ENCODE measurements at regions not wholly inside any gene's neighbourhood (a gene's known extent, or its start where the extent isn't known, plus 50 kb on each side); places are given as distances from the start of the nearest gene placed in this dataset.

- no peak for DNase-seq (ENCODE audit: low read depth, low spot score)
- no peak for ATAC-seq
- Histone ChIP-seq H3K27me3 (replicated peaks in 1 of 2; ENCODE audit: control insufficient read depth in 2 of 2, insufficient read depth in 2 of 2, low read length in 1 of 2) (no peaks in the 10 kb centered on the region), H3K9ac (ENCODE audit: control insufficient read depth, insufficient read depth, low read length) (no peak overlapping the region), H3K4me3 (no peak overlapping the region), H3K27ac (ENCODE audit: control insufficient read depth, insufficient read depth) (no peak overlapping the region), H3K9me3 (replicated peaks; ENCODE audit: control insufficient read depth, insufficient read depth, low read length) (no peaks in the 10 kb centered on the region), H3K4me1 (ENCODE audit: control insufficient read depth, insufficient read depth, low read length) (no peaks in the 10 kb centered on the region), H4K20me1 (ENCODE audit: control insufficient read depth, insufficient read depth) (no peaks in the 10 kb centered on the region), H3K36me3 (ENCODE audit: control insufficient read depth in 2 of 2, insufficient read depth in 2 of 2, low read length in 1 of 2) (no peaks in the 10 kb centered on the region), H3K79me2 (ENCODE audit: control insufficient read depth, insufficient read depth, low read length) (no peaks in the 10 kb centered on the region), H3K4me2 (ENCODE audit: control insufficient read depth, insufficient read depth) (no peak overlapping the region), H2AFZ (ENCODE audit: control insufficient read depth, low read depth, low read length) (no peak overlapping the region)
- RAD21 ChIA-PET (ENCODE audit: unreplicated experiment): no interaction called here
- SMC1A ChIA-PET (ENCODE audit: uncharacterized antibody, unreplicated experiment): no interaction called here
- no peak for FAIRE-seq
- 33% methylated on average over 5 of the region's 5 CpGs for WGBS (ENCODE audit: insufficient coverage, insufficient replicate concordance, low lambda C conversion rate, missing lambda C conversion rate)
- BruUV-seq (replicated peaks): no TSS peak
- in situ Hi-C loops (cut with MboI): loop anchor here (25.0 kb wide), 1 partner anchor 1288 kb away; the partner anchor contains the start of gene ISL1
- POLR2A ChIA-PET: no interaction called here
- intact Hi-C loops (cut with micrococcal nuclease; ENCODE audit: unreplicated experiment): no loop called here
- TF ChIP-seq, protein P1, sequence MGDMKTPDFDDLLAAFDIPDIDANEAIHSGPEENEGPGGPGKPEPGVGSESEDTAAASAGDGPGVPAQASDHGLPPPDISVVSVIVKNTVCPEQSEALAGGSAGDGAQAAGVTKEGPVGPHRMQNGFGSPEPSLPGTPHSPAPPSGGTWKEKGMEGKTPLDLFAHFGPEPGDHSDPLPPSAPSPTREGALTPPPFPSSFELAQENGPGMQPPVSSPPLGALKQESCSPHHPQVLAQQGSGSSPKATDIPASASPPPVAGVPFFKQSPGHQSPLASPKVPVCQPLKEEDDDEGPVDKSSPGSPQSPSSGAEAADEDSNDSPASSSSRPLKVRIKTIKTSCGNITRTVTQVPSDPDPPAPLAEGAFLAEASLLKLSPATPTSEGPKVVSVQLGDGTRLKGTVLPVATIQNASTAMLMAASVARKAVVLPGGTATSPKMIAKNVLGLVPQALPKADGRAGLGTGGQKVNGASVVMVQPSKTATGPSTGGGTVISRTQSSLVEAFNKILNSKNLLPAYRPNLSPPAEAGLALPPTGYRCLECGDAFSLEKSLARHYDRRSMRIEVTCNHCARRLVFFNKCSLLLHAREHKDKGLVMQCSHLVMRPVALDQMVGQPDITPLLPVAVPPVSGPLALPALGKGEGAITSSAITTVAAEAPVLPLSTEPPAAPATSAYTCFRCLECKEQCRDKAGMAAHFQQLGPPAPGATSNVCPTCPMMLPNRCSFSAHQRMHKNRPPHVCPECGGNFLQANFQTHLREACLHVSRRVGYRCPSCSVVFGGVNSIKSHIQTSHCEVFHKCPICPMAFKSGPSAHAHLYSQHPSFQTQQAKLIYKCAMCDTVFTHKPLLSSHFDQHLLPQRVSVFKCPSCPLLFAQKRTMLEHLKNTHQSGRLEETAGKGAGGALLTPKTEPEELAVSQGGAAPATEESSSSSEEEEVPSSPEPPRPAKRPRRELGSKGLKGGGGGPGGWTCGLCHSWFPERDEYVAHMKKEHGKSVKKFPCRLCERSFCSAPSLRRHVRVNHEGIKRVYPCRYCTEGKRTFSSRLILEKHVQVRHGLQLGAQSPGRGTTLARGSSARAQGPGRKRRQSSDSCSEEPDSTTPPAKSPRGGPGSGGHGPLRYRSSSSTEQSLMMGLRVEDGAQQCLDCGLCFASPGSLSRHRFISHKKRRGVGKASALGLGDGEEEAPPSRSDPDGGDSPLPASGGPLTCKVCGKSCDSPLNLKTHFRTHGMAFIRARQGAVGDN (IDR thresholded peaks at IDR 0.05): no peak
- no peak for TF ChIP-seq MEF2A (IDR thresholded peaks at IDR 0.05; ENCODE audit: insufficient read depth, low read depth, low read length)
- no peak for TF ChIP-seq JUND (IDR thresholded peaks at IDR 0.05; ENCODE audit: low read depth, low read length)
- no peak for TF ChIP-seq BCL11A (IDR thresholded peaks at IDR 0.05; ENCODE audit: low read depth, low read length)
- no peak for TF ChIP-seq RUNX3 (IDR thresholded peaks at IDR 0.05; ENCODE audit: low read length)
- no peak for TF ChIP-seq DPF2 (IDR thresholded peaks at IDR 0.05)
- CTCF ChIA-PET: no interaction called here
These were observed 112.7 kb upstream of the ITGA1 start for GRCh38 chr5:52674815-52675545.
